ENCODE measurements at regions not wholly inside any gene's neighbourhood (a gene's known extent, or its start where the extent isn't known, plus 50 kb on each side); places are given as distances from the start of the nearest gene placed in this dataset.

GRCh38 chr2:877747-878146 lies 72.9 kb upstream of the SNTG2 start:
- Histone ChIP-seq H3K27me3 (peaks cover 0 to 29% of the 10 kb centered on the region in 2 donors), H3K4me3 (no peak overlapping the region), H3K4me1 (no peaks in the 10 kb centered on the region), H3K9me3 (no peaks in the 10 kb centered on the region), H3K27ac (no peak overlapping the region), H3K36me3 (no peaks in the 10 kb centered on the region)
- intact Hi-C loops (cut with DNase I): no loop called here
- ATAC-seq (no peak), DNase-seq (no peak)
- TF ChIP-seq CTCF (IDR thresholded peaks at IDR 0.05): no peak

GRCh38 chr2:875687-876615 lies 74.7 kb upstream of the SNTG2 start:
- H3K27ac ChIP-seq: no peak overlapping the region
- peaks cover 0 to 34% of the 10 kb centered on the region in 2 donors for H3K27me3 ChIP-seq
- no peak for ATAC-seq
- TF ChIP-seq CTCF (IDR thresholded peaks at IDR 0.05): no peak
- intact Hi-C loops (cut with DNase I): no loop called here
- H3K36me3 ChIP-seq: no peaks in the 10 kb centered on the region
- H3K4me1 ChIP-seq: no peaks in the 10 kb centered on the region
- no peak overlapping the region for H3K4me3 ChIP-seq
- no peaks in the 10 kb centered on the region for H3K9me3 ChIP-seq
- no peak for DNase-seq

GRCh38 chr2:873651-874580 lies 76.7 kb upstream of the SNTG2 start:
- no peak for TF ChIP-seq CTCF (IDR thresholded peaks at IDR 0.05)
- Histone ChIP-seq H3K4me3 (no peak overlapping the region), H3K4me1 (no peaks in the 10 kb centered on the region), H3K9me3 (no peaks in the 10 kb centered on the region), H3K36me3 (no peaks in the 10 kb centered on the region), H3K27ac (no peak overlapping the region), H3K27me3 (peaks cover 0 to 43% of the 10 kb centered on the region in 2 donors)
- DNase-seq: no peak
- intact Hi-C loops (cut with DNase I): no loop called here
- no peak for ATAC-seq

GRCh38 chr2:873027-873426 lies 77.6 kb upstream of the SNTG2 start:
- peaks cover 0 to 43% of the 10 kb centered on the region in 2 donors for H3K27me3 ChIP-seq
- no peak for TF ChIP-seq CTCF (IDR thresholded peaks at IDR 0.05)
- H3K9me3 ChIP-seq: no peaks in the 10 kb centered on the region
- H3K36me3 ChIP-seq: no peaks in the 10 kb centered on the region
- H3K4me1 ChIP-seq: no peaks in the 10 kb centered on the region
- no peak overlapping the region for H3K4me3 ChIP-seq
- DNase-seq: no peak
- no peak for ATAC-seq
- intact Hi-C loops (cut with DNase I): no loop called here
- H3K27ac ChIP-seq: no peak overlapping the region

Data from left lung (tissue), 4 donors.